ENCODE measurements at regions not wholly inside any gene's neighbourhood (a gene's known extent, or its start where the extent isn't known, plus 50 kb on each side); places are given as distances from the start of the nearest gene placed in this dataset.

- no peaks in the 10 kb centered on the region for H3K79me1 ChIP-seq (ENCODE audit: insufficient read depth, low read depth, low read length, poor library complexity, severe bottlenecking)
- no peak overlapping the region for H4K91ac ChIP-seq (ENCODE audit: insufficient read length, low read depth, low read length)
- no peak overlapping the region for H2BK120ac ChIP-seq (ENCODE audit: low read depth, low read length, poor library complexity, severe bottlenecking)
- H3K4me1 ChIP-seq (ENCODE audit: insufficient read depth, low read length) = peaks cover 2% of the 10 kb centered on the region; the same call in 1 of the 2 replicates
- Mint-ChIP-seq H3K9me3 (peaks cover 0 to 5% of the 10 kb centered on the region in 2 experiments; a peak in 3 of 5 replicates), H3K4me1 (peaks cover 7% of the 10 kb centered on the region in 2 experiments), H3K27ac (no peak overlapping the region), H3K27me3 (ENCODE audit: low read depth) (no peaks in the 10 kb centered on the region), H3K36me3 (ENCODE audit: insufficient read depth in 1 of 3, low read depth in 3 of 3) (no peaks in the 10 kb centered on the region), H3K4me3 (no peak overlapping the region)
- no peak overlapping the region for H3K23ac ChIP-seq (ENCODE audit: insufficient read length, low read depth, low read length)
- H2BK15ac ChIP-seq (ENCODE audit: low read depth, low read length) = no peak overlapping the region
- no peak overlapping the region for H3K56ac ChIP-seq (ENCODE audit: insufficient read length, low read depth, low read length)
- TF ChIP-seq, protein P1, sequence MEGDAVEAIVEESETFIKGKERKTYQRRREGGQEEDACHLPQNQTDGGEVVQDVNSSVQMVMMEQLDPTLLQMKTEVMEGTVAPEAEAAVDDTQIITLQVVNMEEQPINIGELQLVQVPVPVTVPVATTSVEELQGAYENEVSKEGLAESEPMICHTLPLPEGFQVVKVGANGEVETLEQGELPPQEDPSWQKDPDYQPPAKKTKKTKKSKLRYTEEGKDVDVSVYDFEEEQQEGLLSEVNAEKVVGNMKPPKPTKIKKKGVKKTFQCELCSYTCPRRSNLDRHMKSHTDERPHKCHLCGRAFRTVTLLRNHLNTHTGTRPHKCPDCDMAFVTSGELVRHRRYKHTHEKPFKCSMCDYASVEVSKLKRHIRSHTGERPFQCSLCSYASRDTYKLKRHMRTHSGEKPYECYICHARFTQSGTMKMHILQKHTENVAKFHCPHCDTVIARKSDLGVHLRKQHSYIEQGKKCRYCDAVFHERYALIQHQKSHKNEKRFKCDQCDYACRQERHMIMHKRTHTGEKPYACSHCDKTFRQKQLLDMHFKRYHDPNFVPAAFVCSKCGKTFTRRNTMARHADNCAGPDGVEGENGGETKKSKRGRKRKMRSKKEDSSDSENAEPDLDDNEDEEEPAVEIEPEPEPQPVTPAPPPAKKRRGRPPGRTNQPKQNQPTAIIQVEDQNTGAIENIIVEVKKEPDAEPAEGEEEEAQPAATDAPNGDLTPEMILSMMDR (conservative IDR thresholded peaks at IDR 0.05) = no peak
- H4K20me1 ChIP-seq (ENCODE audit: control insufficient read depth, insufficient read depth, insufficient read length) = no peaks in the 10 kb centered on the region
- H3K18ac ChIP-seq (ENCODE audit: insufficient read length, low read depth, low read length) = no peak overlapping the region
- no peaks in the 10 kb centered on the region for H3K27me3 ChIP-seq (ENCODE audit: insufficient read depth, low read length)
- H2AFZ ChIP-seq (ENCODE audit: low read length) = no peak overlapping the region
- no peak overlapping the region for H3T11ph ChIP-seq (ENCODE audit: low read length)
- H3K9me3 ChIP-seq (ENCODE audit: control insufficient read depth, low read depth, low read length) = no peaks in the 10 kb centered on the region
- no peak overlapping the region for H3K4ac ChIP-seq (ENCODE audit: low read depth, low read length)
- DNase-seq = no peak
- no peak overlapping the region for H2AK5ac ChIP-seq (ENCODE audit: insufficient read length, low read length)
- H4K8ac ChIP-seq (replicated peaks; ENCODE audit: insufficient read length, low read depth, low read length) = no peak overlapping the region
- no peak overlapping the region for H3K9ac ChIP-seq (ENCODE audit: extremely low read depth, insufficient read length, low read length)
- H3K23me2 ChIP-seq (ENCODE audit: insufficient read length, low read depth, low read length, poor library complexity, severe bottlenecking) = no peaks in the 10 kb centered on the region
- no peak overlapping the region for H3K14ac ChIP-seq (ENCODE audit: insufficient read depth, low read length)
- H3K27ac ChIP-seq (ENCODE audit: insufficient read length, low read depth, low read length) = no peak overlapping the region
- no peak overlapping the region for H2BK12ac ChIP-seq (ENCODE audit: insufficient read length, low read depth, low read length)
- WGBS (ENCODE audit: extremely low coverage, insufficient read length, low lambda C conversion rate) = no CpG with 5 or more reads among the region's 5 CpGs
- H4K5ac ChIP-seq (ENCODE audit: insufficient read length, low read depth, low read length) = no peak overlapping the region
- H2BK20ac ChIP-seq (ENCODE audit: low read depth, low read length, poor library complexity, severe bottlenecking) = no peak overlapping the region
- no peaks in the 10 kb centered on the region for H3K79me2 ChIP-seq (ENCODE audit: insufficient read depth, low read length)
- no peak overlapping the region for H2BK5ac ChIP-seq (ENCODE audit: insufficient read length, low read length)
- H3K4me2 ChIP-seq (ENCODE audit: insufficient read depth, insufficient read length, low read length) = no peak overlapping the region
Observed at GRCh38 chr1:239250353-239251035, 135.9 kb upstream of the CHRM3 start.
